ENCODE measurements at regions not wholly inside any gene's neighbourhood (a gene's known extent, or its start where the extent isn't known, plus 50 kb on each side); places are given as distances from the start of the nearest gene placed in this dataset.

DNA sequence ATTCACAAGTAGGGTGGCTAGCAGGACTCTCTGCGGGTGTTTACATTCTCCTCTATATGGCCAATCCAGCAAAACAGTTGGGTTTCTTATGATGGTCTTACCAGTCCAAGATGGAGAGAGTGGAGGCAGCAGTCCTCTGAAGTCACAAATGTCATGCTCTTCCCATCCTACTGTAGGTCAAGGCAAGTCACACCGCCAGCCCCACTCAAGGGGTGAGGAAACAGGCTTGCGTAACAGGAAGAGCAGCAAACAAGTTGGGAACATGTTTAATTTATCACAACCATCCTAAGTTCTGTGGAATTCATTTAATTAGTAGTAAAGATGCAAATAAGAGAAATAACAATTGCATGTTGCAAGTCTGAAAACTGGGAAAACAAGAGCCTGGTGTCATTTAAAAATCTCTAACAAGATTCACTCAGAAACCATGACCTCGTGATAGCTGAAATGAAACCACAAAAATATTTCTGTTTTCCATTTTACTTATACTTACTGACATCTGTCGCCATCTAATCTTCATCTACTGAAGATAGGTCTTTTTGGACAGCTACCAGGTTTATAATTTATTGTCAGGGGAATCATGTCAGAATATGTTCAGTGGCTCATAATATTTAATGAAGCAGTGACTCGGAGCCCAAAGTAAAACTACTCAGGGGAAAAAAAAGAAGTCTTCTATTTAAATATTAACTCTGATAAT lies 349.1 kb upstream of the FMN2 start:
- DNase-seq (ENCODE audit: low spot score in 2 of 2, unreplicated experiment in 2 of 2), result no peak
- no peaks in the 10 kb centered on the region for H3K4me1 Mint-ChIP-seq
- no peak overlapping the region for H3K4me3 Mint-ChIP-seq
- H3K27ac Mint-ChIP-seq, result no peak overlapping the region
- peaks cover 1% of the 10 kb centered on the region for H3K27me3 Mint-ChIP-seq (ENCODE audit: low read depth)
- TF ChIP-seq, protein P1, sequence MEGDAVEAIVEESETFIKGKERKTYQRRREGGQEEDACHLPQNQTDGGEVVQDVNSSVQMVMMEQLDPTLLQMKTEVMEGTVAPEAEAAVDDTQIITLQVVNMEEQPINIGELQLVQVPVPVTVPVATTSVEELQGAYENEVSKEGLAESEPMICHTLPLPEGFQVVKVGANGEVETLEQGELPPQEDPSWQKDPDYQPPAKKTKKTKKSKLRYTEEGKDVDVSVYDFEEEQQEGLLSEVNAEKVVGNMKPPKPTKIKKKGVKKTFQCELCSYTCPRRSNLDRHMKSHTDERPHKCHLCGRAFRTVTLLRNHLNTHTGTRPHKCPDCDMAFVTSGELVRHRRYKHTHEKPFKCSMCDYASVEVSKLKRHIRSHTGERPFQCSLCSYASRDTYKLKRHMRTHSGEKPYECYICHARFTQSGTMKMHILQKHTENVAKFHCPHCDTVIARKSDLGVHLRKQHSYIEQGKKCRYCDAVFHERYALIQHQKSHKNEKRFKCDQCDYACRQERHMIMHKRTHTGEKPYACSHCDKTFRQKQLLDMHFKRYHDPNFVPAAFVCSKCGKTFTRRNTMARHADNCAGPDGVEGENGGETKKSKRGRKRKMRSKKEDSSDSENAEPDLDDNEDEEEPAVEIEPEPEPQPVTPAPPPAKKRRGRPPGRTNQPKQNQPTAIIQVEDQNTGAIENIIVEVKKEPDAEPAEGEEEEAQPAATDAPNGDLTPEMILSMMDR (IDR thresholded peaks at IDR 0.05; ENCODE audit: unreplicated experiment), result no peak
- H3K36me3 Mint-ChIP-seq, result no peaks in the 10 kb centered on the region
- H3K9me3 Mint-ChIP-seq, result no peaks in the 10 kb centered on the region

DNA sequence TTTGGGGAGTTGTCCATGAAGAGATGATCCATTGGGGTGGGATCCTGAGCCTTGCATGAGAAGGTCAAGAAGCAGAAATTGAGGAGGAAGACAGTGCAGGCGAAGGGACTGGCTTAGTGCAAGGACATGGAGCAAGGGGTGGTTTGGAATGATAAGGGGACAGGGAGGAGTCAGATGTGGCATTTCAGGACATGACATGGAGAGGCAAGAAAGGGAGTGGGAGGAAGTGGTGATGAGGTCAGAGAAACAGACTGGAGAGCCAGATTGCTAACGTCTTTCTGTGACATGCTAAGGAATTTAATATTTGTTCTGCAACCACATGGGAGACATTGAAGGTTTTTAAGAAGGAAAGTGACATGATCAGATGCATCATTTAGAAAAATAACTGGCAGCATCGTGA lies 346.8 kb upstream of the FMN2 start:
- no peak overlapping the region for H3K27ac Mint-ChIP-seq
- TF ChIP-seq, protein P1 (IDR thresholded peaks at IDR 0.05; ENCODE audit: unreplicated experiment), result no peak
- H3K27me3 Mint-ChIP-seq (ENCODE audit: low read depth), result no peaks in the 10 kb centered on the region
- no peak for DNase-seq (ENCODE audit: low spot score in 2 of 2, unreplicated experiment in 2 of 2)
- no peak overlapping the region for H3K4me3 Mint-ChIP-seq
- H3K9me3 Mint-ChIP-seq, result no peaks in the 10 kb centered on the region
- no peaks in the 10 kb centered on the region for H3K4me1 Mint-ChIP-seq
- H3K36me3 Mint-ChIP-seq, result no peaks in the 10 kb centered on the region

- H3K27me3 Mint-ChIP-seq (ENCODE audit: low read depth), result no peaks in the 10 kb centered on the region
These were observed 336.4 kb upstream of the FMN2 start for GRCh38 chr1:239755107-239755912.

GRCh38 chr1:239757716-239758115 lies 334.0 kb upstream of the FMN2 start:
- TF ChIP-seq, protein P1 (IDR thresholded peaks at IDR 0.05; ENCODE audit: unreplicated experiment), result no peak
- peaks cover 4% of the 10 kb centered on the region for H3K4me1 Mint-ChIP-seq
- H3K36me3 Mint-ChIP-seq, result no peaks in the 10 kb centered on the region
- no peak overlapping the region for H3K27ac Mint-ChIP-seq
- no peak for DNase-seq (ENCODE audit: low spot score in 2 of 2, unreplicated experiment in 2 of 2)
- H3K27me3 Mint-ChIP-seq (ENCODE audit: low read depth), result no peaks in the 10 kb centered on the region
- H3K9me3 Mint-ChIP-seq, result no peaks in the 10 kb centered on the region
- H3K4me3 Mint-ChIP-seq, result no peak overlapping the region

More at GRCh38 chr1:239755107-239755912, 336.4 kb upstream of the FMN2 start:
- no peak for DNase-seq (ENCODE audit: low spot score in 2 of 2, unreplicated experiment in 2 of 2)
- no peaks in the 10 kb centered on the region for H3K36me3 Mint-ChIP-seq
- no peak overlapping the region for H3K4me3 Mint-ChIP-seq
- no peaks in the 10 kb centered on the region for H3K4me1 Mint-ChIP-seq
- H3K27ac Mint-ChIP-seq, result no peak overlapping the region
- TF ChIP-seq, protein P1 (IDR thresholded peaks at IDR 0.05; ENCODE audit: unreplicated experiment), result no peak
- H3K9me3 Mint-ChIP-seq, result no peaks in the 10 kb centered on the region

DNA sequence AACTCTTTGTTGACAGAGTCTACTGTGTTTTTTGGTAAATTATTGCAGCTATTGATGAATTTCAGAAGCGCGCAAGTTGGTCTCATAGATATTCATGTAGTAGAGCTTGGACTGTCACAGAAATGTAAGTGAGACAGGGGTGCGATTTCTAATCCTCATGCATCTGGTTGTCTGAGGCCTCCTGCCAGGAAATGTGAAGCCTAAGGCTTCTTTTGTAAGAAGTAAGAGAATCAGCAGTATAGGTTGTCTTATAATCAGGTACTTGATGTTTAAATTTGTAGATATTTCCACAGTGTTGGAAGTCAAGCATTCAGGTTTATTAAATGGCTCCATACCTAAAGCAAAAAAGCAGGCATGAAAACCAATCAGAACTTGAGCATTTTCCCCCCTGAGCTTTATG lies 332.9 kb upstream of the FMN2 start:
- H3K9me3 Mint-ChIP-seq, result no peaks in the 10 kb centered on the region
- TF ChIP-seq, protein P1 (IDR thresholded peaks at IDR 0.05; ENCODE audit: unreplicated experiment), result no peak
- no peak overlapping the region for H3K27ac Mint-ChIP-seq

More for the DNA sequence above, 332.9 kb upstream of the FMN2 start:
- DNase-seq (ENCODE audit: low spot score in 2 of 2, unreplicated experiment in 2 of 2), result no peak
- H3K4me3 Mint-ChIP-seq, result no peak overlapping the region
- no peaks in the 10 kb centered on the region for H3K36me3 Mint-ChIP-seq
- no peaks in the 10 kb centered on the region for H3K27me3 Mint-ChIP-seq (ENCODE audit: low read depth)
- peaks cover 4% of the 10 kb centered on the region for H3K4me1 Mint-ChIP-seq

Measured in mesothelial cell of epicardium (in vitro differentiated cells).